Epithelial cell of esophagus (primary cell): ENCODE measurements at regions not wholly inside any gene's neighbourhood (a gene's known extent, or its start where the extent isn't known, plus 50 kb on each side); places are given as distances from the start of the nearest gene placed in this dataset.
A peak's percentile ranks its signal among the peaks of the same experiment; 100 is the strongest.

Experiments
- DNase-seq: peaks from one replicate; pipeline ENCODE4 v3.0.0; 2010; ENCODE audit warnings: low read depth
- H3K4me3 ChIP-seq: 2 replicates; pipeline ENCODE4 v1.5.1; 2011; ENCODE audit warnings: mild to moderate bottlenecking, low read length, control low read depth
- TF ChIP-seq, protein P1 (sequence below): IDR thresholded peaks from 2 replicates; pipeline ENCODE4 v1.5.1; 2011; ENCODE audit warnings: low read depth, mild to moderate bottlenecking, low read length, control low read depth, inconsistent platforms; ENCODE audit not compliant: insufficient read depth; ENCODE audit errors: missing control alignments

DNA sequence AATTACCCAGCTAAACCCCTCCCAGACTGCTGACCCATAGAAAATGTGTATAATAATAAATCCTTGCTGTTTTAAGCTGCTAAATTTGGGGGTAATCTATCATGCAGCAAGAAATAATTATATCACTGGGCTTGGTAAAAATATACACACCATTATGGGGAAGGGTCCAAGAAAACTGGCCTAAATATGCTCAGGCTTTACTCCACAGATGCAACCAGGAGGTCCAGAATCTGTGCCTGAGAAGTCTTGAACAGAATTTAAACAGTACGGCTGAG lies 102.5 kb upstream of the SLC44A1 start:
- H3K4me3 ChIP-seq: no peak overlapping the region
- TF ChIP-seq, protein P1, sequence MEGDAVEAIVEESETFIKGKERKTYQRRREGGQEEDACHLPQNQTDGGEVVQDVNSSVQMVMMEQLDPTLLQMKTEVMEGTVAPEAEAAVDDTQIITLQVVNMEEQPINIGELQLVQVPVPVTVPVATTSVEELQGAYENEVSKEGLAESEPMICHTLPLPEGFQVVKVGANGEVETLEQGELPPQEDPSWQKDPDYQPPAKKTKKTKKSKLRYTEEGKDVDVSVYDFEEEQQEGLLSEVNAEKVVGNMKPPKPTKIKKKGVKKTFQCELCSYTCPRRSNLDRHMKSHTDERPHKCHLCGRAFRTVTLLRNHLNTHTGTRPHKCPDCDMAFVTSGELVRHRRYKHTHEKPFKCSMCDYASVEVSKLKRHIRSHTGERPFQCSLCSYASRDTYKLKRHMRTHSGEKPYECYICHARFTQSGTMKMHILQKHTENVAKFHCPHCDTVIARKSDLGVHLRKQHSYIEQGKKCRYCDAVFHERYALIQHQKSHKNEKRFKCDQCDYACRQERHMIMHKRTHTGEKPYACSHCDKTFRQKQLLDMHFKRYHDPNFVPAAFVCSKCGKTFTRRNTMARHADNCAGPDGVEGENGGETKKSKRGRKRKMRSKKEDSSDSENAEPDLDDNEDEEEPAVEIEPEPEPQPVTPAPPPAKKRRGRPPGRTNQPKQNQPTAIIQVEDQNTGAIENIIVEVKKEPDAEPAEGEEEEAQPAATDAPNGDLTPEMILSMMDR: no peak
- no peak for DNase-seq

DNA sequence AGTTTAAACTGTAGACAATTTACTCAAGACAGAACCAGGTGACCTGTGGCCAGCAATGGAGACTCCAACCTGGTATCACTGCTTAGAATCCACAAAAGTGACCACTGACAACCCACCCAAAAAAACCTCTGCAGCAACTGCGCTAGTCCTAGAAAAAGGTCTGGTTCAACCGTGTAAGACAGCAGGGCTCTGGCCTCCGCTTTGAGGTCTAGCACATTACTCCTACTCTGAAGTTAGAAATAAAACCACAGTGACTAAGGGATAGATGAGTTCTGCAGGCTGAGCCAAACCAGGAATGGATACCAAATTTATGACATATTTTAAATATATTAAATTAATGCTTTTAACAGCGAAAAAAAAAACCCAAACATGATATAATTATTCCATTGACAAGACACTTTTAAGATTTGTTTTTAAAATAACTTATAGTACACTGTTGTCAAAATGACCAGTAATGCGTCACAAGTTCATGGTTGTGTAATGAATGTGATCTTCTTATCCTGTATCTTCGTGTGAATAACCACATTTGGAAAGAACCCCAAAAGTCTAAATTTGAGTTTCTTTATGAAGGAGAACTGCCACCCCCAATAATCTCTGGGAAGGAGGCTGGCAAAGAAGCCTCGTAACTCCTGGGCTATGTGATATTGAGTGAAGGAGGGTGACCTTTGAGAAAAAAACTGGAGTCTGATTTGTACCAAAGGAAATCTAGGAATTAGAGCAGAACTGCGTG lies 101.9 kb upstream of the SLC44A1 start:
- no peak for DNase-seq

DNA sequence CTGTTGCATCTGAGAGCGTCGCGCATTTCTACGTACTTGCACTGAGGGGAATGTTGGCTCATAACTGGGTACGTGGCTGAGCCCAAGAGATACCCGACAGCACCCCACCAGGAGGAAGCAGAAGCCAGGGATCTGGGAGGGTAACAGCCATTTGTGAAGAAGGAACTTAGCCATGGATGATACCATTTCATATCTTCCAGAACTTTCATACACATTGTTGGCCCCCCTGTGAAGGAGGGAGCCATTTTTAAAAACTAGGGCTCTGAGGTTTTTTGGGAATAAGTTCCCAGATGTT lies 101.4 kb upstream of the SLC44A1 start:
- TF ChIP-seq, protein P1: no peak
- H3K4me3 ChIP-seq: no peak overlapping the region
- no peak for DNase-seq

More for the DNA sequence above, 101.9 kb upstream of the SLC44A1 start:
- TF ChIP-seq, protein P1: no peak
- no peak overlapping the region for H3K4me3 ChIP-seq

DNA sequence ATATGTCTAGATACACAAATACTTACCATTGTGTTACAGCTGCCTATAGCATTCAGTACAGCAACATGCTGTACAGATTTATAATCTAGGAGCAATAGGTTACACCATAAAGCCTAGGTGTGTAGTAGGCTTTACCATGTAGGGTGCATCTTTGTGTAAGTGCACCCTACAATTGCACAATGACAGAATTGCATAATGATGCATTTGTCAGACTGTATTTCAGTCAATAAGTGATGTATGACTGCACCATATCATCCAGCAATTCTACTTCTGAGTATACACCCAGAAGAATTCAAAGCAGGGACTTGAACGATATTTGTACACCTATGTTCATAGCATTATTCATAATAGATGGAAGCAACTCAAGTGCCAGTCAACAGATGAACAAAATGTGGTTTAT lies 100.4 kb upstream of the SLC44A1 start:
- DNase-seq: peak; percentile 90
- no peak overlapping the region for H3K4me3 ChIP-seq
- TF ChIP-seq, protein P1: no peak

DNA sequence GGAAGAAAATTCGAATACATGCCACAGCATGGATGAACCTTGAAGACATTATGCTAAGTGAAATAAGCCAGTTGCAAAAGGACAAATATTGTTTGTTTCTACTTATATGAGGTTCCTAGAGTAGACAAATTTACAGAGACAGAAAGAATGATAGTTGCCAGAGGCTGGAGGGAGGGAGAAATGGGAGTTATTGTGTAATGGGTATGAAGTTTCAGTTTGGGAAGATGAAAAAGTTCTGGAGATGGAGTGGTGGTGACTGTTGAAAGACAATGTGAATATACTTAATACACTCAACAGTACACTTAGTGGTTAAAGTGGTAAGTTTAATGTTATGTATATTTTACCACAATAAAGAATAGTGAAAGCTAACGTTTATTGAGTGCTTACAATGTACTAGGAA lies 99.6 kb upstream of the SLC44A1 start:
- no peak for DNase-seq
- no peak overlapping the region for H3K4me3 ChIP-seq
- TF ChIP-seq, protein P1: no peak

DNA sequence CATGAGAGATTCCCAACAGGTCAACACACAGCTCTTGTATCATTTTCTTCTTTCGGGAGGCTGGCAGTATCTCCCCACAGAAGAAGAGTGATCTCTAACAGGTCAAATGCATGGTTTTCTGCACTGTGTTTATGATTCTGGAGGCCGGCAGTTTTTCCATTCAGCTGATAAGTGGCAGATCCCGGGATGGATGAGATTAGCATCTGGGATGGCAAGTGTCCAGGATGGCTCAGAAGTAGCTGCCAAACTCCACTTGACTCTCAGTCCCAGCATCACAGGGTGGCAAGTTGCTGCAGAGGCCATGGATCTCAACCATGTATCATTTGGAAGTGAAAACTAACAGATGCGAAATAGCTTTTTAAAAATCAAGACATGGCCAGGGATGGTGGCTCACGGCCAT lies 97.8 kb upstream of the SLC44A1 start:
- no peak overlapping the region for H3K4me3 ChIP-seq

More for the DNA sequence above, 97.8 kb upstream of the SLC44A1 start:
- TF ChIP-seq, protein P1: no peak
- DNase-seq: no peak
